ENCODE measurements at regions not wholly inside any gene's neighbourhood (a gene's known extent, or its start where the extent isn't known, plus 50 kb on each side); places are given as distances from the start of the nearest gene placed in this dataset.
"Not testable (repeated sequence)": the region's sequence is repeated elsewhere in the genome, so short reads cannot be mapped to it uniquely, and the experiment has no call there.

GRCh38 chr2:144673456-144673855, 153.5 kb upstream of the ZEB2 start:
- no peak for DNase-seq

- no peak for DNase-seq
Observed at GRCh38 chr2:144671695-144672455, 152.0 kb upstream of the ZEB2 start.

GRCh38 chr2:144670738-144671137, 150.8 kb upstream of the ZEB2 start:
- no peak for DNase-seq

GRCh38 chr2:144670080-144670479, 150.2 kb upstream of the ZEB2 start:
- DNase-seq = no peak

- DNase-seq = no peak
Observed at GRCh38 chr2:144669196-144669987, 149.5 kb upstream of the ZEB2 start.

- DNase-seq = no peak
Observed at GRCh38 chr2:144668493-144669110, 148.7 kb upstream of the ZEB2 start.

- DNase-seq = no peak
Observed at GRCh38 chr2:144666032-144666431, 146.1 kb upstream of the ZEB2 start.

- DNase-seq = no peak
Observed at GRCh38 chr2:144663207-144663606, 143.3 kb upstream of the ZEB2 start.

GRCh38 chr2:144660518-144661316, 140.8 kb upstream of the ZEB2 start:
- no peak for DNase-seq

GRCh38 chr2:144659731-144660275, 139.9 kb upstream of the ZEB2 start:
- no peak for DNase-seq

GRCh38 chr2:144654523-144654922, 134.6 kb upstream of the ZEB2 start:
- DNase-seq = no peak

- no peak for DNase-seq
Observed at GRCh38 chr2:144650907-144651306, 131.0 kb upstream of the ZEB2 start.

GRCh38 chr2:144648837-144649465, 129.0 kb upstream of the ZEB2 start:
- no peak for DNase-seq

- no peak for DNase-seq
Observed at GRCh38 chr2:144645083-144645778, 125.3 kb upstream of the ZEB2 start.

GRCh38 chr2:144644549-144644948, 124.6 kb upstream of the ZEB2 start:
- DNase-seq = no peak

- no peak for DNase-seq
Observed at GRCh38 chr2:144643537-144644336, 123.8 kb upstream of the ZEB2 start.

- no peak for DNase-seq
Observed at GRCh38 chr2:144642856-144643255, 122.9 kb upstream of the ZEB2 start.

GRCh38 chr2:144642131-144642530, 122.2 kb upstream of the ZEB2 start:
- DNase-seq = peak; percentile 57

GRCh38 chr2:144638250-144638649, 118.3 kb upstream of the ZEB2 start:
- DNase-seq = not testable (repeated sequence)

GRCh38 chr2:144636860-144637259, 116.9 kb upstream of the ZEB2 start:
- not testable (repeated sequence) for DNase-seq

- no peak for DNase-seq
Observed at GRCh38 chr2:144632809-144633208, 112.9 kb upstream of the ZEB2 start.
